Right lobe of liver (tissue), 4 donors: ENCODE measurements at regions not wholly inside any gene's neighbourhood (a gene's known extent, or its start where the extent isn't known, plus 50 kb on each side); places are given as distances from the start of the nearest gene placed in this dataset.

ENCODE experiments used
- POLR2A ChIP-seq: fragments of 450-650 bp; IDR thresholded peaks from one replicate; pipeline ENCODE4 v1.6.1; 2017; ENCODE audit warnings: antibody characterized with exemption, mild to moderate bottlenecking
- TF ChIP-seq, protein P1 (sequence below), 4 donors: fragments of 200-600 bp in 3 of 4; fragments of 450-650 bp in 1 of 4; IDR thresholded peaks; one replicate each; pipeline versions ENCODE4 v1.5.1 to v1.8.0; 2016 to 2022; ENCODE audit warnings: antibody characterized with exemption in 4 of 4, mild to moderate bottlenecking in 2 of 4
- donor health status: DM: no; HTN: no; CAD: no.
- donor health status: DM: no; HTN: no; CAD: no.
- donor health status: DM: no; HTN: yes; CAD: no.

DNA sequence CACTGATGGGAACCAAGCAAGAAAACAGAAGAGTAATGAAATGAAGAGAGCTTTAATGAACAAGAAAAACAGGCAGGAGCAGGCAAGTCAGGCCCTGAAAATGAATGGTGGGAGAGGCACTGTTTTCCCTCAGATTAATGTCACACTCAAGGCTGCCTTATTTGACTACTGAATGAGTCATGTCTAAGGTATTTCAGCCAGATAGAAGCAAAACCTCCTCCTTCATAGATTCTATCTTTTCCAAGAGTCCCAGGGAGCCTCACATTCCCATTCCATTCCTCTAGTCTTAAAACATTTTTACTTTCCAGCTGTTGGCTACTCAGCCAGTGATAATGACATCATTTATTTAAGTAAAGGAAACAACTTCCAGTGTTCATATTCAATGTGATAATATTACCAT is 228.4 kb upstream of the NRIP1 start:
- TF ChIP-seq, protein P1, sequence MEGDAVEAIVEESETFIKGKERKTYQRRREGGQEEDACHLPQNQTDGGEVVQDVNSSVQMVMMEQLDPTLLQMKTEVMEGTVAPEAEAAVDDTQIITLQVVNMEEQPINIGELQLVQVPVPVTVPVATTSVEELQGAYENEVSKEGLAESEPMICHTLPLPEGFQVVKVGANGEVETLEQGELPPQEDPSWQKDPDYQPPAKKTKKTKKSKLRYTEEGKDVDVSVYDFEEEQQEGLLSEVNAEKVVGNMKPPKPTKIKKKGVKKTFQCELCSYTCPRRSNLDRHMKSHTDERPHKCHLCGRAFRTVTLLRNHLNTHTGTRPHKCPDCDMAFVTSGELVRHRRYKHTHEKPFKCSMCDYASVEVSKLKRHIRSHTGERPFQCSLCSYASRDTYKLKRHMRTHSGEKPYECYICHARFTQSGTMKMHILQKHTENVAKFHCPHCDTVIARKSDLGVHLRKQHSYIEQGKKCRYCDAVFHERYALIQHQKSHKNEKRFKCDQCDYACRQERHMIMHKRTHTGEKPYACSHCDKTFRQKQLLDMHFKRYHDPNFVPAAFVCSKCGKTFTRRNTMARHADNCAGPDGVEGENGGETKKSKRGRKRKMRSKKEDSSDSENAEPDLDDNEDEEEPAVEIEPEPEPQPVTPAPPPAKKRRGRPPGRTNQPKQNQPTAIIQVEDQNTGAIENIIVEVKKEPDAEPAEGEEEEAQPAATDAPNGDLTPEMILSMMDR (IDR thresholded peaks at IDR 0.05) = no peak
- TF ChIP-seq POLR2A = no peak
